Activated CD8-positive, alpha-beta T cell treated with anti-CD3 and anti-CD28 coated beads for 36 hours (primary cell): ENCODE measurements at regions not wholly inside any gene's neighbourhood (a gene's known extent, or its start where the extent isn't known, plus 50 kb on each side); places are given as distances from the start of the nearest gene placed in this dataset.
A peak's percentile ranks its signal among the peaks of the same experiment; 100 is the strongest.
"Not testable (repeated sequence)": the region's sequence is repeated elsewhere in the genome, so short reads cannot be mapped to it uniquely, and the experiment has no call there.

Experiments used
- ATAC-seq: fragments of 200-7000 bp; cut with Tn5 transposase; one replicate; pipeline ENCODE4 v1.10.0; 2021; ENCODE audit warnings: mild to moderate bottlenecking, moderate library complexity
- CTCF ChIA-PET: fragments of 350-600 bp; sonication (Branson Sonifier 250); formaldehyde crosslinking; loops from one replicate; lab custom pipeline; 2021; ENCODE audit warnings: antibody characterized with exemption; lab: Charles Lee
- POLR2A ChIA-PET: fragments of 350-600 bp; sonication (Branson Sonifier 250); formaldehyde crosslinking; loops from one replicate; lab custom pipeline; 2021; ENCODE audit warnings: antibody characterized with exemption; lab: Charles Lee
- DNase-seq: peaks from one replicate; pipeline ENCODE4 v3.0.0-alpha.2; 2020
- H3K27ac Mint-ChIP-seq: one replicate; pipeline ENCODE4 v1.8.0; 2021; ENCODE audit warnings: mild to moderate bottlenecking, mixed read lengths
- H3K27me3 Mint-ChIP-seq: one replicate; pipeline ENCODE4 v1.8.0; 2021; ENCODE audit warnings: mixed read lengths
- H3K36me3 Mint-ChIP-seq: one replicate; pipeline ENCODE4 v1.8.0; 2021; ENCODE audit warnings: low read depth, mixed read lengths
- H3K4me1 Mint-ChIP-seq: one replicate; pipeline ENCODE4 v1.8.0; 2021; ENCODE audit warnings: low read depth, mixed read lengths
- H3K4me3 Mint-ChIP-seq: one replicate; pipeline ENCODE4 v1.8.0; 2021; ENCODE audit warnings: mild to moderate bottlenecking, moderate library complexity, mixed read lengths
- H3K9me3 Mint-ChIP-seq: one replicate; pipeline ENCODE4 v1.8.0; 2021; ENCODE audit warnings: mixed read lengths
- intact Hi-C: fragments of 100-400 bp; cut with micrococcal nuclease; formaldehyde crosslinking; loops from one replicate; pipeline ENCODE4 v1.10.0; 2022
- TF ChIP-seq, protein P1 (sequence below): fragments of 200-600 bp; IDR thresholded peaks from one replicate; pipeline ENCODE4 v1.8.0; 2022; ENCODE audit warnings: antibody characterized with exemption, mild to moderate bottlenecking

DNA sequence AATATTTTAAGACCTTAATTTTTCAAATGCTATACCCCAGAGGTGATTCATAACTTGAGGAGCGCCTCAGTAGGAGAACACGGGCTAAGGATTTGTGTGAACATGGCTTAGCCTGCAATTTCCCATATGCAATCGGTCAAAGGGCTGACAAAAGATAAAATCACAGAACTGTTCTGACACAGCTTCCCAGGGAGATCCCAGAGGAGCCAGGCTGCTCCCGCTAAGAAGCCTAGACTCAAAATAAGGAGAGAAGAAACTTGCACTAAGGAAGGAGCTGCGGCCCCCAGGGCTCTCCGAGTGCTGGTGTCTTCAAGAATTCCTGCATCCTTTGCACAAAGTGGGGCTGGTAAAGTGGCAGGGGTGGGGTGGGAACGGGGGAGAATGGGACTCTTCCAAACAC, 106.3 kb upstream of the DLG1 start:
- ChIA-PET POLR2A (no interaction called here), CTCF (no interaction called here)
- Mint-ChIP-seq H3K4me3 (no peak overlapping the region), H3K27ac (no peak overlapping the region), H3K4me1 (no peaks in the 10 kb centered on the region), H3K27me3 (peaks cover 2% of the 10 kb centered on the region), H3K36me3 (no peaks in the 10 kb centered on the region), H3K9me3 (no peaks in the 10 kb centered on the region)
- no peak for ATAC-seq
- TF ChIP-seq, protein P1, sequence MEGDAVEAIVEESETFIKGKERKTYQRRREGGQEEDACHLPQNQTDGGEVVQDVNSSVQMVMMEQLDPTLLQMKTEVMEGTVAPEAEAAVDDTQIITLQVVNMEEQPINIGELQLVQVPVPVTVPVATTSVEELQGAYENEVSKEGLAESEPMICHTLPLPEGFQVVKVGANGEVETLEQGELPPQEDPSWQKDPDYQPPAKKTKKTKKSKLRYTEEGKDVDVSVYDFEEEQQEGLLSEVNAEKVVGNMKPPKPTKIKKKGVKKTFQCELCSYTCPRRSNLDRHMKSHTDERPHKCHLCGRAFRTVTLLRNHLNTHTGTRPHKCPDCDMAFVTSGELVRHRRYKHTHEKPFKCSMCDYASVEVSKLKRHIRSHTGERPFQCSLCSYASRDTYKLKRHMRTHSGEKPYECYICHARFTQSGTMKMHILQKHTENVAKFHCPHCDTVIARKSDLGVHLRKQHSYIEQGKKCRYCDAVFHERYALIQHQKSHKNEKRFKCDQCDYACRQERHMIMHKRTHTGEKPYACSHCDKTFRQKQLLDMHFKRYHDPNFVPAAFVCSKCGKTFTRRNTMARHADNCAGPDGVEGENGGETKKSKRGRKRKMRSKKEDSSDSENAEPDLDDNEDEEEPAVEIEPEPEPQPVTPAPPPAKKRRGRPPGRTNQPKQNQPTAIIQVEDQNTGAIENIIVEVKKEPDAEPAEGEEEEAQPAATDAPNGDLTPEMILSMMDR = no peak
- intact Hi-C loops = no loop called here
- no peak for DNase-seq

DNA sequence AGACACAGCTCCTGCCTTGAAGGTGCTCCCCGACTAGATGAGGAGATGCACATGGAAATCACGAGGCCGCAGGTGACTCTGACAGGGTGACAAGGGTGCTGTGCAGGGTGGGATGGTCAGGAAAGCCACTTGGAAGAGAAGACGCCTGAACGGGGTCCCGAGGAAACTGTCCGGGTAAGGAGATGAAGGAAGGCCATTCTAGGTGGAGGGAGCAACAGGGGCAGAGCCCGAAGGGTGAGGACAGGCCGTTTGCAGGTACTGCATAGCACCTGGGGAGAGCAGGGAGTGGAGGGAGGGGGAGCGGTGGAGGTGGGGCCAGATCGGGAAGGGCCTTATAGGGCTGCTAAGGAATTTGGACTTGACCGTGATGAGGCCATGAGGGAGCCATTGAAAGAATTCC, 105.6 kb upstream of the DLG1 start:
- Mint-ChIP-seq H3K27me3 (peaks cover 2% of the 10 kb centered on the region), H3K9me3 (no peaks in the 10 kb centered on the region), H3K4me3 (no peak overlapping the region), H3K27ac (no peak overlapping the region), H3K36me3 (no peaks in the 10 kb centered on the region), H3K4me1 (no peaks in the 10 kb centered on the region)
- ChIA-PET CTCF (no interaction called here), POLR2A (no interaction called here)
- intact Hi-C loops = no loop called here
- no peak for ATAC-seq
- TF ChIP-seq, protein P1 = no peak
- no peak for DNase-seq

DNA sequence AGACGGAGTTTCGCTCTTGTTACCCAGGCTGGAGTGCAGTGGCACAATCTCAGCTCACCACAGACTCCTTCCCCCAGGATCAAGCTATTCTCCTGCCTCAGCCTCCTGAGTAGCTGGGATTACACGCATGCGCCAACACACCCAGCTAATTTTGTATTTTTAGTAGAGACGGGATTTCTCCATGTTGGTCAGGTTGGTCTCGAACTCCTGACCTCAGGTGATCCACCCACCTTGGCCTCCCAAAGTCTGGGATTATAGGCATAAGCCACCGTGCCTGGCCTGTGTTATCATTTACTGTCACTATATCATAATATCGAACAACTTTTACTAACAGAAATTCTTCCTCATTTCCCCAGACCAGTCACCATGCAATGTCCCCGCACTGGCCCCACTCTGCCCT, 104.0 kb upstream of the DLG1 start:
- CTCF ChIA-PET, ATAC-seq, DNase-seq, H3K27ac Mint-ChIP-seq, POLR2A ChIA-PET, intact Hi-C loops, H3K9me3 Mint-ChIP-seq, H3K27me3 Mint-ChIP-seq, H3K4me3 Mint-ChIP-seq, H3K36me3 Mint-ChIP-seq: not testable (repeated sequence)
- H3K4me1 Mint-ChIP-seq = peaks cover 13% of the 10 kb centered on the region

DNA sequence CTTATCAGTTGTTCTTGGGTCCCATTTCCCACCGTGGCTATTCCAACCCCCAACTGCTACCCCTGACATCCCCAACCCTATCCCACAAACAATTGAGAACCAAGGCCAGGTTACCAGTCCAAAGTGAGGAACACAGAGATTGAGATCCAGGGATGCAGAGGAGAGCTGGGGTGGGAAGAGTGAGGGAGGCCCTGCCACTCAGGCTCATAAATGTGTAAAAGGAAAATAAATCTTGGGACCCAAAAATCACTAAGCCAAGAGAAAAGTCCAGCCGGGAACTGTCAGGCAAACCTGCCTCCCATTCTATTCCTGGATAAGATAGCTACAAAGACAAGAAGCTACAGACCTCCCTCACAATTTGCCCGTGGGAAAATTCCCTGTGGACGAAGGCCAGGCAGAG, 101.1 kb upstream of the DLG1 start:
- ChIA-PET CTCF (interaction anchor here (1.5 to 1.8 kb wide), 2 partner anchors 47 to 102 kb away, joined by 3 to 7 read pairs; no protein-coding TSS in a partner anchor), POLR2A (no interaction called here)
- peaks cover 2% of the 10 kb centered on the region for H3K9me3 Mint-ChIP-seq
- ATAC-seq (no peak), DNase-seq (no peak)
- H3K4me3 Mint-ChIP-seq = no peak overlapping the region
- H3K4me1 Mint-ChIP-seq = peaks cover 23% of the 10 kb centered on the region
- TF ChIP-seq, protein P1 = no peak
- H3K27ac Mint-ChIP-seq = no peak overlapping the region
- H3K36me3 Mint-ChIP-seq = no peaks in the 10 kb centered on the region
- intact Hi-C loops = no loop called here
- H3K27me3 Mint-ChIP-seq = peaks cover 2% of the 10 kb centered on the region

DNA sequence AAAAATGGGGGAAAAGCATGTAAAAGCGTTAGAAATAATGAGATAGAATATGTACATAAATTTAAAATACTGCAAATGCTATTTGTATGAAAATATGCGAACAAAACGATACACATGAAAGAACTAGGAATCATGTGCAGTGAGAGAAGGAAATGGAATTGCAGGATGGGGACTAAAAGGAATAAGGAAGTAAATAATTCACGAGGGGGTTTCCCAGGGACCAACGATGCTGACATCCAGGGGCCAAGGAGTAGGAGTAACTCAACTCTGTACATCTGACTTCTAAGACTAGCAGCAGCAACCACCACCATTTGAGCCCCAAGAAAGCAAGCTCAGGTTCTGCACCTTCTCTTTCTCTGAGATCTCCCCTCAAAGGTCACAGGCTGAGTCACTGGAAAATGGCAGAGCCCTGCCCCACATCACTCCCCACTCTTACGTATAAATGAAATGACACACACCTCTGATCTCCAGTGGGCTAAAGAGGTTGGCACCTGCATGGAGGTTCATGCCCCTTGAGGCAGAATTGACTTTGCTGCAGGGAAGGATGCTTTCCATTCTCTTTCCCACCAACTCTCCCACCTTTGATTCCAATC, 100.0 kb upstream of the DLG1 start:
- H3K36me3 Mint-ChIP-seq = no peaks in the 10 kb centered on the region
- peak overlapping the region; percentile 86 for H3K27ac Mint-ChIP-seq

More for the DNA sequence above, 100.0 kb upstream of the DLG1 start:
- ATAC-seq (peak; percentile 84), DNase-seq (peak; percentile 74)
- no peak overlapping the region for H3K4me3 Mint-ChIP-seq
- peaks cover 2% of the 10 kb centered on the region for H3K9me3 Mint-ChIP-seq
- ChIA-PET POLR2A (no interaction called here), CTCF (interaction anchor here (0.8 to 1.8 kb wide), 4 partner anchors 49 to 174 kb away, joined by 3 to 7 read pairs (median 4); no protein-coding TSS in a partner anchor)
- H3K27me3 Mint-ChIP-seq = peaks cover 2% of the 10 kb centered on the region
- TF ChIP-seq, protein P1 = no peak
- peaks cover 26% of the 10 kb centered on the region for H3K4me1 Mint-ChIP-seq
- intact Hi-C loops = no loop called here
